Endothelial cell (in vitro differentiated cells): ENCODE measurements at regions not wholly inside any gene's neighbourhood (a gene's known extent, or its start where the extent isn't known, plus 50 kb on each side); places are given as distances from the start of the nearest gene placed in this dataset.

ENCODE experiments used
- DNase-seq: peaks from one replicate; pipeline ENCODE4 v3.0.0; 2021; ENCODE audit warnings: low spot score
- H3K27ac Mint-ChIP-seq: one replicate; pipeline ENCODE4 v1.8.0; 2021; ENCODE audit warnings: mixed read lengths, inconsistent platforms; ENCODE audit not compliant: unreplicated experiment
- H3K27me3 Mint-ChIP-seq: one replicate; pipeline ENCODE4 v1.8.0; 2021; ENCODE audit warnings: mild to moderate bottlenecking, moderate library complexity, mixed read lengths, inconsistent platforms; ENCODE audit not compliant: unreplicated experiment
- H3K36me3 Mint-ChIP-seq: one replicate; pipeline ENCODE4 v1.8.0; 2021; ENCODE audit warnings: mild to moderate bottlenecking, low read depth, mixed read lengths, inconsistent platforms; ENCODE audit not compliant: unreplicated experiment
- H3K4me1 Mint-ChIP-seq: one replicate; pipeline ENCODE4 v1.8.0; 2021; ENCODE audit warnings: mild to moderate bottlenecking, mixed read lengths, inconsistent platforms; ENCODE audit not compliant: unreplicated experiment
- H3K4me3 Mint-ChIP-seq: one replicate; pipeline ENCODE4 v1.8.0; 2021; ENCODE audit warnings: mild to moderate bottlenecking, mixed read lengths, inconsistent platforms; ENCODE audit not compliant: unreplicated experiment
- H3K9me3 Mint-ChIP-seq: one replicate; pipeline ENCODE4 v1.8.0; 2021; ENCODE audit warnings: mixed read lengths, inconsistent platforms; ENCODE audit not compliant: unreplicated experiment
- TF ChIP-seq, protein P1 (sequence below): fragments of 200-600 bp; sonication (generic); IDR thresholded peaks from one replicate; pipeline ENCODE4 v1.5.0; 2021; ENCODE audit warnings: antibody characterized with exemption; ENCODE audit not compliant: unreplicated experiment

DNA sequence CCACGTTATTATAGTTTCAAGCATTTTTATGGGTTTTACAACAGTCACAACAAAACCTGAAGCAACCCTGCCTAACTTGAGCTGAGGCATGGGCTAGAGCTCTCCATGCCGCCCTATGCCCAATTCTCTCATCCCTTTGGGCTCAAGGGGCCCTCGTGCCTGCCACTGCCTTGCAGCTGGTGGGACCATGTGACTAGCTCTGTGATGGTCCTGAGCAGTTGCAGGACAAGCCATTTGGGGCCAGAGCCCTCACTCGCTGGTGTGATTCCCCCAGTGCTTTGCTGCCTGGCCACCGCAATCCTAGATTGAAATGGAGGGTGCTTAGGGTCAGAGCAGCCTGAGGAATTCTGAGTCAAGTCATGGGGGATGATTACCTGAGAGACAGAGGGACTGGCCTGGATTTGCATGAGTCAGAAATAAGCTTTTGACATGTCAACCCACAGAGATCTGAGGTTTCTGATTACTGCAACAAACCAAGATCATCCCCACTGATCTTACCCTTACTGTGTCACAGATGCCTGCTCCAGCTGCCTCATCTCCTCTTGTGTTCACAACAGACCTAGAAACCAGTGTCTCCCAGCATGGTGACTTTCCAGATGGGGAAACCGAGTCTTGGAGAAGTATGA lies 323.7 kb downstream of the BRD1 start:
- H3K27ac Mint-ChIP-seq, result no peak overlapping the region
- DNase-seq, result no peak
- H3K4me1 Mint-ChIP-seq, result no peaks in the 10 kb centered on the region
- TF ChIP-seq, protein P1, sequence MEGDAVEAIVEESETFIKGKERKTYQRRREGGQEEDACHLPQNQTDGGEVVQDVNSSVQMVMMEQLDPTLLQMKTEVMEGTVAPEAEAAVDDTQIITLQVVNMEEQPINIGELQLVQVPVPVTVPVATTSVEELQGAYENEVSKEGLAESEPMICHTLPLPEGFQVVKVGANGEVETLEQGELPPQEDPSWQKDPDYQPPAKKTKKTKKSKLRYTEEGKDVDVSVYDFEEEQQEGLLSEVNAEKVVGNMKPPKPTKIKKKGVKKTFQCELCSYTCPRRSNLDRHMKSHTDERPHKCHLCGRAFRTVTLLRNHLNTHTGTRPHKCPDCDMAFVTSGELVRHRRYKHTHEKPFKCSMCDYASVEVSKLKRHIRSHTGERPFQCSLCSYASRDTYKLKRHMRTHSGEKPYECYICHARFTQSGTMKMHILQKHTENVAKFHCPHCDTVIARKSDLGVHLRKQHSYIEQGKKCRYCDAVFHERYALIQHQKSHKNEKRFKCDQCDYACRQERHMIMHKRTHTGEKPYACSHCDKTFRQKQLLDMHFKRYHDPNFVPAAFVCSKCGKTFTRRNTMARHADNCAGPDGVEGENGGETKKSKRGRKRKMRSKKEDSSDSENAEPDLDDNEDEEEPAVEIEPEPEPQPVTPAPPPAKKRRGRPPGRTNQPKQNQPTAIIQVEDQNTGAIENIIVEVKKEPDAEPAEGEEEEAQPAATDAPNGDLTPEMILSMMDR, result no peak
- H3K9me3 Mint-ChIP-seq, result no peaks in the 10 kb centered on the region
- no peaks in the 10 kb centered on the region for H3K36me3 Mint-ChIP-seq
- no peak overlapping the region for H3K4me3 Mint-ChIP-seq
- H3K27me3 Mint-ChIP-seq, result no peaks in the 10 kb centered on the region

DNA sequence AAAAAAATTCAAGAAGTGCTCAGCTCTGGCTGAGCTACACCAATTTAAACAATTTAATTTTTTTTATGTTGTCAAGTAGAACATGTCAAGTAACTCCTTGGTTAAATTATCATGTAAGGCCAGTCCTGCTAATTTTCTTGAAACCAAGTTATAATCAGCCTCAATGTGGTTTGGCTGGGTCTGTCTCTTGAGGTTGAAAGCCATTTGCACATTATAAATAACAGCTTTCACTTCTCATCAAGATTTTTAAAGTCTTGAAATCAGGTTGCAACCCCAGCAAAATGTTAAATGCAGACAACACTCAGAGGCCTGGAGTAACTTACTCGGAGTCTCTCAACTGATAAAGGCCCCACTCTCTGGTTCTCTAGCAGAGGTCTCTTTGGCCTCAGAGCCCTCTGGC lies 324.4 kb downstream of the BRD1 start:
- Mint-ChIP-seq H3K9me3 (no peaks in the 10 kb centered on the region), H3K36me3 (no peaks in the 10 kb centered on the region), H3K4me1 (no peaks in the 10 kb centered on the region), H3K27ac (no peak overlapping the region), H3K27me3 (no peaks in the 10 kb centered on the region), H3K4me3 (no peak overlapping the region)
- TF ChIP-seq, protein P1, result no peak
- DNase-seq, result no peak

- Mint-ChIP-seq H3K36me3 (no peaks in the 10 kb centered on the region), H3K4me3 (no peak overlapping the region), H3K27me3 (no peaks in the 10 kb centered on the region), H3K9me3 (no peaks in the 10 kb centered on the region), H3K4me1 (no peaks in the 10 kb centered on the region), H3K27ac (no peak overlapping the region)
- TF ChIP-seq, protein P1, result no peak
- no peak for DNase-seq
Observed at GRCh38 chr22:49502126-49502826, 325.4 kb downstream of the BRD1 start.

DNA sequence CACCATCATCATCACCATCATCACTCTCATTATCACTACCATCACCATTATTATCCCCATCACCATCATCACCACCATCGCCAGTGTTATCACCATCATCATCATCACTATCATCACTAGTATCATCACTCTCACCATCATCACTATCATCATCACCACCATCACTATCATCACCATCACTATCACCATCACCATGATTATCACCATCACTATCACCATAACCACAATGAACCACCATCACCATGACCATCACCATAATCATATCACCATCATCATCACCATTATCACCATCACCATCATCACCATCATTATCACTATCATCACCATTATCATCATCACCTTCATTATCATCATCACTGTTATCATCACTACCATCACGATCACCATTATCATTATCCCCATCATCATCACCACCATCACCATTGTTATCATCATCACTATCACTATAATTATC lies 326.7 kb downstream of the BRD1 start:
- TF ChIP-seq, protein P1, result no peak
- Mint-ChIP-seq H3K9me3 (no peaks in the 10 kb centered on the region), H3K4me1 (no peaks in the 10 kb centered on the region), H3K4me3 (no peak overlapping the region), H3K36me3 (no peaks in the 10 kb centered on the region), H3K27me3 (no peaks in the 10 kb centered on the region), H3K27ac (no peak overlapping the region)
- no peak for DNase-seq

GRCh38 chr22:49500076-49500460 lies 327.6 kb downstream of the BRD1 start:
- no peaks in the 10 kb centered on the region for H3K9me3 Mint-ChIP-seq
- DNase-seq, result no peak
- no peaks in the 10 kb centered on the region for H3K4me1 Mint-ChIP-seq
- no peaks in the 10 kb centered on the region for H3K27me3 Mint-ChIP-seq
- H3K4me3 Mint-ChIP-seq, result no peak overlapping the region
- no peak overlapping the region for H3K27ac Mint-ChIP-seq
- TF ChIP-seq, protein P1, result no peak
- H3K36me3 Mint-ChIP-seq, result no peaks in the 10 kb centered on the region
